ENCODE measurements at regions not wholly inside any gene's neighbourhood (a gene's known extent, or its start where the extent isn't known, plus 50 kb on each side); places are given as distances from the start of the nearest gene placed in this dataset.

GRCh38 chr9:708551-709432 lies 132.7 kb upstream of the DMRT1 start:
- no peak for TF ChIP-seq POLR2AphosphoS5 (IDR thresholded peaks at IDR 0.05; ENCODE audit: low read depth, low read length)
- no peak for TF ChIP-seq NFIC (IDR thresholded peaks at IDR 0.05; ENCODE audit: borderline replicate concordance)
- TF ChIP-seq, protein P1, sequence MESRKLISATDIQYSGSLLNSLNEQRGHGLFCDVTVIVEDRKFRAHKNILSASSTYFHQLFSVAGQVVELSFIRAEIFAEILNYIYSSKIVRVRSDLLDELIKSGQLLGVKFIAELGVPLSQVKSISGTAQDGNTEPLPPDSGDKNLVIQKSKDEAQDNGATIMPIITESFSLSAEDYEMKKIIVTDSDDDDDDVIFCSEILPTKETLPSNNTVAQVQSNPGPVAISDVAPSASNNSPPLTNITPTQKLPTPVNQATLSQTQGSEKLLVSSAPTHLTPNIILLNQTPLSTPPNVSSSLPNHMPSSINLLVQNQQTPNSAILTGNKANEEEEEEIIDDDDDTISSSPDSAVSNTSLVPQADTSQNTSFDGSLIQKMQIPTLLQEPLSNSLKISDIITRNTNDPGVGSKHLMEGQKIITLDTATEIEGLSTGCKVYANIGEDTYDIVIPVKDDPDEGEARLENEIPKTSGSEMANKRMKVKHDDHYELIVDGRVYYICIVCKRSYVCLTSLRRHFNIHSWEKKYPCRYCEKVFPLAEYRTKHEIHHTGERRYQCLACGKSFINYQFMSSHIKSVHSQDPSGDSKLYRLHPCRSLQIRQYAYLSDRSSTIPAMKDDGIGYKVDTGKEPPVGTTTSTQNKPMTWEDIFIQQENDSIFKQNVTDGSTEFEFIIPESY (IDR thresholded peaks at IDR 0.05; ENCODE audit: borderline replicate concordance, low read depth): no peak
- TF ChIP-seq MAX (IDR thresholded peaks at IDR 0.05; ENCODE audit: low read depth): no peak
- TF ChIP-seq MXI1 (IDR thresholded peaks at IDR 0.05; ENCODE audit: low read depth, low read length): no peak
- TF ChIP-seq CTCF (IDR thresholded peaks at IDR 0.05): no peak
- TF ChIP-seq EZH2phosphoT487 (IDR thresholded peaks at IDR 0.05; ENCODE audit: borderline replicate concordance, low read depth): no peak
- TF ChIP-seq JUND (IDR thresholded peaks at IDR 0.05): no peak
- no peak for TF ChIP-seq RFX5 (IDR thresholded peaks at IDR 0.05; ENCODE audit: low read length)
- no peak for TF ChIP-seq TCF12 (IDR thresholded peaks at IDR 0.05)

All from SK-N-SH (cell line).